Activated CD8-positive, alpha-beta memory T cell treated with anti-CD3 and anti-CD28 coated beads for 4 hours (primary cell): ENCODE measurements at regions not wholly inside any gene's neighbourhood (a gene's known extent, or its start where the extent isn't known, plus 50 kb on each side); places are given as distances from the start of the nearest gene placed in this dataset.
"Not testable (repeated sequence)": the region's sequence is repeated elsewhere in the genome, so short reads cannot be mapped to it uniquely, and the experiment has no call there.

Experiments used
- DNase-seq, 2 donors: peaks; one replicate each; pipeline ENCODE4 v3.0.0-alpha.2; 2020; ENCODE audit warnings: low read depth in 2 of 2

DNA sequence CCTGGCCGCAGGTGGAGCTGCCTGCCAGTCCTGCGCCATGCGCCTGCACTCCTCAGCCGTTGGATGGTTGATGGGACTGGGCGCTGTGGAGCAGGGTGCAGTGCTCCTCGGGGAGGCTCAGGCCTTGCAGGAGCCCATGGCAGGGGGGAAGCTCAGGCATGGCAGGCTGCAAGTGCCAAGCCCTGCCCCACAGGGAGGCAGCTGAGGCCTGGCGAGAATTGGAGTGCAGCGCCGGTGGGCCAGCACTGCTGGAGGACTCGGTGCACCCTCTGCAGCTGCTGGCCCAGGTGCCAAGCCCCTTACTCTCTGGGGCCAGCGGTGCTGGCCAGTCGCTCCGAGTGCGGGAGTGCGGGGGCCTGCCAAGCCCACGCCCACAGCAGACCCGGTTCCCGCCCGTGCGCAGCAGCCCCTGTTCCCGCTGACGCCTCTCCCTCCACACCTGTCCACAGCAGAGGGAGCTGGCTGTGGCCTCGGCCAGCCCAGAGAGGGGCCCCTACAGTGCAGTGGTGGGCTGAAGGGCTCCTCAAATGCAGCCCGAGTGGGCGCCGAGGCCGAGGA, 275.9 kb upstream of the FRG1 start:
- no peak for DNase-seq

DNA sequence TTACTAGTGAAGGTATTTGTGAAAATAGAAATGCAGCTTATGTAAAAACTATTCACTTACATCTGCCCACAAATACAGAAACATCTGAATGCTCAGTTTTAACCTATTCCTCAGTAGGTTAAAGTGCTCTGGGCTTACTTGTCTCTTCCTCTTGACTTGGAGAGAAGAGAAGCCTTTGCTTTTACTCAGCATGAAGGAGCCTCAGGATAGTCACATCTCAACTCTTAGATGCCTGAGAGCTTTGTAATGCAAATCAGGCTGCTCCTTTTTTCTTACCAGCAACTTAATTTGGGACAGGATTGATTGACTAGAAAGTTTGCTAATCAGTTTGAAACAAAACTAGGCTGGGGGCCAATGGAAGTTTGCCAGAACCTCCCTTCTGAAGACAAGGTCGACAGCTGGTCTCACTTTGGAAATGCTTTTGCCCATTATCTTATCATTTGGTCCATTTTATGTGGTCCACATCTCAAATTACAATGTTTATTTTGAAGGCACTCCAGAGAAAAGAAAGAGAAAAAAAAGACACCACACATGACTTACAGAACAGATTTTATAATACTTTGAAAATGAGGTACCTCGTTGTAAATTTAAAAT, 274.9 kb upstream of the FRG1 start:
- not testable (repeated sequence) for DNase-seq

DNA sequence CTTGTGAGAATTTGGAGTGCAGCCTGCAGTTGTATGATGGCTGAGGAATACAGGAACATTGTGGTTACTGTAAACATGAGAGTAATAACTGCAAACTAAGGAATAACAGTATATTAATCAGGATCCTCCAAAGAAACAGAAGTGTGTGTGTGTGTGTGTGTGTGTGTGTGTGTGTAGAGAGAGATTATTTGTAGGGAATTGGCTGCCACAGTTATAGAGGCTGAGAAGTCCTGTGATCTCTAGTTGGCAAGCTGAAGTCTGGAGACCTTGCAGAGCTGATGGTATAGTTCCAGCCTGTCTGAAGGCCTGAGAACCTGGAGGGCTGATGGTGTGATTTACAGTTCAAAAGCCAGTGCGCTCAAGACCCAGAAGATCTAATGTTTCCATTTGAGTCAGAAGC, 273.3 kb upstream of the FRG1 start:
- DNase-seq: not testable (repeated sequence)

DNA sequence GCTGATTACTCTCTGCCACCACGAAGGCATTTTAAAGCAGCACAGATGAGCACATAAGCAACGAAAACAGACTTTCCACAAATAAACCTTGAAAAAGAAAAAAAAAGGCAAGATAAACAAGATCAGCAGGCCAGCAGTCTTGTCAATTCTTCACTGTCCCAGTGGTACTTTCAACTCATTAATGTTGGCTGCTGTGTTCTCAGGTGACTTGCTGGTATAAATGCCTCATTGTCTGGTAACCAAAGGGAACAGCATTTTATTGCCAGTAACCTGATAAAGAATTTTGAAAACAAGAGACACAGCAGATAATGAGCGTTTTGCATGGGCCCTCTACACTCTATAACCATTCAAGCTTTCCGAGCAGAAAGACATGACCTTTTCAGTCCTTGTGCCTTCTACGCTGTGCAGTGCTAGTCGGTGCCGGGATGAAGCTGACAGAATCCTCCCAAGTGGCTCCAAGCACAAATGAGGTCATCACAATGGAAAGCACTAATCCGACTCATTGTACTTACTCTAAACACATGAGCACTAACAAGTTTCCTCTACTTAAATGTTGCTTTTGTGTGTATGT, 242.9 kb upstream of the FRG1 start:
- not testable (repeated sequence) for DNase-seq

DNA sequence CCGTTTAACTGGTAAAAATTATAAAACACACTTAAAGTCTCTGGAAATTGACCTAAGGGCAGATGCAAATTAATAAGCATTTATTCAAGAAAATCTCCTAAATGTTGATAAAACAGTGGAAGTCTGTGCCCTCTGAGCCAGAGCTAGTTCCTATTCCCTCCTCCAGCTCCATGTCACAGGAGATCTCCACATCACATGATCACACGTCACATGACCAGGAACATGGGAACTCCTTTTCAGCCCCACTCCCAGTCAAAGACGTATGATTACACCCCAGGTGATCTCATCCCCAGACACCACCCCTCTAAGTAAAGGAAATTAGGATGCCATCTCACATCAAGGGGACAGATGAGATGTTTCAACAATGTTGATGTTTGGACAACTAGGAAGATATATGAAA, 237.7 kb upstream of the FRG1 start:
- not testable (repeated sequence) for DNase-seq

DNA sequence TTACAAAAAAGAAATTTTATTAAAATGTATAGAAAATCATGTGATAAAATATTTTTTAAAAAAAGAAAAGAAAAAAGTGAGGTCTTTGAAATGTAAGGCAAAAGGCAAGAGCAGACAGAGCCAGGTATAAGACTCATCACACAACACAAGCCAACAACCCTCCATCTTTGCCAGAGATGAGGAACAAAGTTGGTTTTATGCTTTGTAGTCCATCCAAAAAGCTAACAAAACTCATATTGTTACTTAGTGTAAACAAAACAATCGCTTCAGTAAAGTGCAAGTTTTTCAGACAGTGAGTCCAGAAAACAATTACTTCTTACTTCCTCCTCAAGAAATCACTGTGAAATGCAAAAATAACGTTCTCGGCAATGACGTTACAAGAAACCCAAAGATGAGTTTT, 233.9 kb upstream of the FRG1 start:
- DNase-seq: not testable (repeated sequence)

DNA sequence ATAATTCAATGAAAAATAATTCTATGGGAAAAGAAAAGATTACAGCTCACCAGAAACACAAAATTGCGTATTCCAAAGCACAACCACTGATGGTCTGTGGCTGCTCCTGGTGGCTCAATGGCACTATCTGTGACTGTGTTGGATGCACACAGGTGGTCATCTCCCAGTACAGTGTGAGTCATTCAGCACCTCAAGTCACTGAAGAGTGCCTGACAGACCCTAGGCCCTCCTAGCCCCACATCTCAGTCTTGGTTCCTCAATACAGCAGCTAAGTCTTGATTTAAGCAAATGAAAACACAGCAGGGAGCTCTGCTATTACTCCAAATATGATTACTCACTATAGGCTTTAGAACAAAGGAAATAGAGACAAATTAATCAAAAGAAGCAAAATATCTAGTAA, 233.4 kb upstream of the FRG1 start:
- not testable (repeated sequence) for DNase-seq

DNA sequence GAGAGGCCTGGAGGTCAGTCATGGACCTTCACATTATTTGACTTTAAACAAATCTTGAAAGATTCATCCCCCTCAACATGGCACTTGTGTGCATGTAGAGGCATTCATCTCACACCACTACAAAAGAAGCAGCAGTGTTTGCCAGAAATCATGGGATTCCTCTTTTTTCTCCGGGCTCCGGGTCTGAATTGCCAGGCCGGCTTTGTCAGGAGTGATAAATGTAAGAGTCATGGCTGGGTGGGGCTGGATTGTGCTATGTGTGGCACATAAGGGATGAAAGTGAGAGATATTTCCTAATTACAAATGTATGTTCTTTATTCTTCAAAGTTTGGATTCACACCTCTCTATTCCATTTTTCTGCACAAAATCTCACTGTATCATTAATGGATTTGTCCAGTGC, 228.7 kb upstream of the FRG1 start:
- DNase-seq: not testable (repeated sequence)

DNA sequence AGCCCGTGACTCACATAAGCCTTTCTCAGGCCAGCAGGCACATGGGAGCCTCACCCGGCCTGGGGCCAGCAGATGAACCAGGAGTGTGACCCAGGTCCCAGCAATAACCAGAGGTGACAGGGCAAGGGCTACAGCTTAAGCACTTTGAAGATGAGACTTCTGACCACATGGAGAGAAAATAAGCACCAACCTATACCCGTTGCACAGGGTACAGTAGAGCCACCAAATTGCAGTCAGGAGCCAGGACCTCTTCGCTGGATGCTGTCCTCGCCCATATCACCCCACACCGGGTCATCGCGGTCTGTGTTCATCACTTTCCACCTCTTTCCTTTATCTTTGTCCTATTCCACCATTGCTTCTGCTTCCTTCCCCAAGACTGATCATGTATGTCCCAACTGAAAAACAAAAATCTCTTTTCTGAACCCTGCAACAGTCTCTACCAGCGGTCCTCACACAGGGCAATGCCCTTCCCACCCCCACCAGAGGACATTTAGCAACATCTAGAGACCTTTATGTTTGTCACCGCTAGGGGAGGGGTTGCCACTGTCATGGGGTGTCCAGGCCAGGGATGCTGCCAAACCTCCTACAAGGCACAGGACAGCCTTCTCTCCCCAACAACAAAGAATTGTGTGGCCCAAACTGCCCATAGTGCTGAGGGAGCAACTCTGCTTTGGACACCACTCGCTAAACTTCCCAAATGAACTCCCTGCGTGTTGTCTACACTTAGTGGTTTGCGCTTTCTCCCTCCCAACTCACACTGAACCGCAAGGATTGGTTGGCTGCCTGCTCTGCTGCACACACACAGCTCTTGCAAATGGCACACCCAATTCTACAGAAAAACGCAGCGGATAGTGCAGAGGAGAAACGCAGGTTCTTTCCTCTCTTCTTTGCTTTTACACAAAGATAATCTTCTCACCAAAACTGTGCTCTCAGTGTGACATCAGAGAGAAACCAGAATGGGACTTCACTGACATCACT, 219.4 kb upstream of the FRG1 start:
- not testable (repeated sequence) for DNase-seq

DNA sequence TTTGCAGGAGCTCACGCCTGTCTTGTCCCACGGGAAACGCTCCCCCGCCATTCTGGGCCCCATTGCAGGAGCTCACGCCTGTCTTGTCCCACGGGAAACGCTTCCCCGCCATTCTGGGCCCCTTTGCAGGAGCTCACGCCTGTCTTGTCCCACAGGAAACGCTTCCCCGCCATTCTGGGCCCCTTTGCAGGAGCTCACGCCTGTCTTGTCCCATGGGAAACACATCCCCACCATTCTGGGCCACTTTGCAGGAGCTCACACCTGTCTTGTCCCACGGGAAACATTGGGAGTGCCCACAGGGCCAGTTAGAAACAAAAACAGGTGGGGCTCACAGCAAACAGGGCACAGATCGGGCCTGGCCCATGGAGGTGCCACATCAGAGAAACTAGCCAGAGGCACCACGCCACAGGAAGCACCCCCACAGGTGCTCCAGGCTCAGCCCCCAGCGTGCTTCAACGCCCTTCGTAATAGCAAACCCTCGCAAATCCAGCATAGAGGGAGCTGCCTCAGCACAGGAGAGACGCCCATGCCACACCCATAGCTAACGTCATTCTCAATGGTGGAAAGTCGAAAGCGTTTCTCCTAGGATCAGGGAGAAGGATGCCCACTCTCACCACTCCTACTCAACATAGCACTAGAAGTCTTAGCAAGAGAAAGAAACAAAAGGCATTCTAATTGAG, 218.2 kb upstream of the FRG1 start:
- not testable (repeated sequence) for DNase-seq

DNA sequence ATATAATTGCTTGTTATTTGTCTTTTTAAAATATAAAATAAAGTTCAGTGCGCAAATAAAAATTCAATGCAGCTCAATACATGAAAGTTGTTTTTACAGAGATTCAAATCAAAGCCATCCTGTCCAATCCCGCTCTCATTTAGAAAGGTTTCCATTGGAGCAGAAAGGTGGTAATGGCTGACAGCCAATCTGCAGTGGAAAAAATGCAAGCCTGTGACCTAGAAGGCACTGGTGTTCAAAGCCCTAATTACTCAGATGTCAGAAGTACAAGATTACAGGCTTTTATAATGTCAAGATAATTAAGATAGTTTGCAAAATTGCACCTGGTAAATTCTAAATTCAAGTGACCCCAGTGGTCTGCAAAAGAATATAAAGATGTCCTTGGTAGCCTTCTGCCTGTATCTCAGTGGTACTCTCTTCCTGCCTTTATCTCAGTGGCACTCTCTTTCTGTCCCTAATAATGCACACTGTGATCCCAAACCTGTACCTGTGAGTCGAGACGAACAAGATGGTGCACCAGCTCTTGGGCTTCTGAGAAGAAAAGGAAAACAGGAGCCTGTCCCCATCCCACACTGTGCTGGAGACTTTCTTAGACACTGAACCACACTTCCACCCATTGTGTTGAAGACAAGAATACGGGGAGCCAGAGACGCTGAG, 212.6 kb upstream of the FRG1 start:
- DNase-seq: not testable (repeated sequence)

DNA sequence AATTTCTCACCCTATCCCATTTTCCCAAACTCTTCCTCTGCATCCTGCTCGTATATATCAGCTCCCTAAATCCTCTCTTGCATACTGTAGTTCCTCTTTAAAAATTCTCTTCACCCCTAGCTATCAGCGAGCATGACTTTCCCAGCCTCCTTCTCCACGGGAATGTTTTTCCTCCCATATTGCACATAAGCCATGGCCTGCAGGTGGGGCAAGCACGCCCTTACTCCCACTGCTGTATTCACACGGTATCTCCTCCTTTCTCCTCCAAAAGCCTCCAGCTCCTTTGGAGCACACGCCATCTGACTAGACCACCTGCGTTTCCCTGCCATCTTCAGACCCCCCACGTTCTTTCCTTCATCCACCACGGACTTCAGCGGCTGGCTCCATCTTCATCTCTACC, 208.7 kb upstream of the FRG1 start:
- not testable (repeated sequence) for DNase-seq

DNA sequence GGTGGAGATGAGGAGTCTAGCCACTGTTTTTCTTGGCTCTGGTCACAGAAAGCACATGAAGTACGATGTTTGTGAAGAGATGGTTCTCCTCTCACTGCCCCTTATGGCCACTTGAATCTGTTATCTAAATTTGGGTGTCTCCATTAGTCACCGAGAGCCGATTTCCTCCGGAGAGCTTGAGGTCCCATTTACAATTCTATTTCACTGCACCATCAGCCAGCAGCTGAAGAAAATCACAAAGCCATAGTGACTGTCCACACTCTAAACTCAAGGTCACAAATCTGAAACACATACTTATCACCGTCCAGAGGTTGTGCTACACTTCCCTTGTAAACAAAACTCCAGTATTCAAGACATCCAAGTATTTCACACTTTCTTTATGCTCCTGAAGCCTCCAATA, 207.2 kb upstream of the FRG1 start:
- DNase-seq: not testable (repeated sequence)

DNA sequence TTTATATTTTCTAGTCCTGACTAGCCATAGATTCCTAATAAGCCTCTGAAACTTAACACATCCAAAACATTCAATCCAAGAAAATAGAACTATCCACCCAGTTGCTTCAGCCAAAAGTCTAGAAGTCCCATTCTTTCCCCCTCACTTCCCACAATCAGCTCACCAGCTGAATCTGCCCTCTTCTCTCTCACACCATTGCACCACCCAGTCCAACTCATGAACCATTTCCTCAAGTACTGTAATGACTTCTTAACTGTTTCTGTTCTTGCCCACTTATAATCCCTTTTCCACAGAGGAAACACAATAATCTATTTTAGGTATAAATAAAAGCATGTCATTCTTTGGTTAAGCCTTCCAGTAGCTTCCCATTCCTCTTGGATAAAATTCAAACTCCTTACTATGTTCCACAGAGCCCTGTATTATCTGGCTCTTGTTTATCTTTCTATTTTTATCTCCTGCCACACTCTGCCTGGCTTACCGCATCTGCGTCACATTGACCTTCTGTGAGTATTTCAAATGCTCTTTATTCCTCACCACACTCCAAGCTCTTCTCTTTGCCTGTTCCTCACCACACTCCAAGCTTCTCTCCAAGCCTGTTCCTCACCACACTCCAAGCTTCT, 205.9 kb upstream of the FRG1 start:
- not testable (repeated sequence) for DNase-seq

DNA sequence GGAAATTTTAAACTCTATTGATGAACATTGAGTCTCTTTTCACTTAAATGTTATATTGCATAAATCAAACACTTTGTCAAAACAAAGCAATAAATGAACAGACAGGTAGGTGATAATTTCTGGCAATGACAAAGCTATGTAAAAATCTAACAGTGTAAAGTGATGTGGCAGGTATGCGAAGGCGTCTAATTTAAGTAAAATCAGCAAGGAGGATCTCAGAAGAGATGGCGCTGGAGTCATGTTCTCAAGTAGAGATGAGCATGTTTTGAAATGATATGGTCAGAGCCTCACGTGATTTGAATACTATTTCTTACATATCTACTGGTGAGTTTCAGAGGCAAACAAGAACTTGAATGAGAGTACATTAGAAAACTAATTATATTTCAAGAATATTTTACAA, 204.0 kb upstream of the FRG1 start:
- DNase-seq: not testable (repeated sequence)

DNA sequence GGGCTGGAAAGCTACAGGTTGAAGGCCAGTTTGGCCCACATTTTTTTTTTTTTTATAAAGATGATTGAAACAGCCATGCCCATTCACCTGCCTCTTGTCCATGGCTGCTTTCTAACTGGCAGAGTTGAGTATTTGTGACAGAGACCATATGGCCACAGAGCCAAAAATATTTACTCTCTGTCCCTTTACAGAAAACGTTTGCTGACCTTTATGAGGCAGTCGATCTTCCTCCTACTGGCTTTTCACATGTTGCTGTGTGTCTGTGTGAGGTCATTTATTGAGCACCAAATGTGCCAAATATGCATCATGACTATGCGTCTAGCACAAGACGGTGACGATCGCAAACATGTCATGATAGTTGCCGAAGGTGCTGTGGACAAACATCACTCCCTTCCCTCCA, 200.6 kb upstream of the FRG1 start:
- DNase-seq: not testable (repeated sequence)

DNA sequence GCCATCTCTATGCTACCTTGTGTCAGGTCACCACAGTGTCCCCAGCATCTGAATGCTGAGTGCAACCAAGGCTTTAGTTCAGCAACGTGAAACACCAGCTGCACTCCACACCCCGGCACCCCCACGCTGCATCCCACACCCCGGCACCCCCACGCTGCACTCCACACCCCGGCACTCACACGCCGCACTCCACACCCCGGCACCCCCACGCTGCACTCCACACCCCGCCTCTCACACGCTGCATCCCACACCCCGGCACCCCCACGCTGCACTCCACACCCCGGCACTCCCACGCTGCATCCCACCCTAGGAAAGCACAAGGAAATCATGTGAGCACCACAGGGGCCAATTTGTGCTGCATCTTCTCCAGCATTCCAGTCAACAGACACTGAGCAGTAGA, 199.8 kb upstream of the FRG1 start:
- DNase-seq: no peak

DNA sequence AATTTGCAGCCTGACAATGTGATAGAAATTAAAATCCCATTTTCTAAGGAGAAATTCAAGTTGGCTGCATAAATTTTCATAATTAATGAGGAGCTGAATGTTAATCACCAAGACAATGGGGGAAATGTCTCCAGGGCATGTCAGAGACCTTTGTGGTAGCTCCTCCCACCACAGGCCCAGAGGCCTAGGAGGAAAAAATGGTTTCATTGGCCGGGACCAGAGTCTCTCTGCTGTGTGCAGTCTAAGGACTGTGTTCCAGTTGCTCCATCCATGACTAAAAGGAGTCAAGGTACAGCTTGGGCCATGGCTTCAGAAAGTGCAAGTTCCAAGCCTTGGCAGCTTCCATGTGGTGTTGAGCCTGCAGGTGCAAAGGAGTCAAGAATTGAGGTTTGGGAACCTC, 187.6 kb upstream of the FRG1 start:
- not testable (repeated sequence) for DNase-seq

DNA sequence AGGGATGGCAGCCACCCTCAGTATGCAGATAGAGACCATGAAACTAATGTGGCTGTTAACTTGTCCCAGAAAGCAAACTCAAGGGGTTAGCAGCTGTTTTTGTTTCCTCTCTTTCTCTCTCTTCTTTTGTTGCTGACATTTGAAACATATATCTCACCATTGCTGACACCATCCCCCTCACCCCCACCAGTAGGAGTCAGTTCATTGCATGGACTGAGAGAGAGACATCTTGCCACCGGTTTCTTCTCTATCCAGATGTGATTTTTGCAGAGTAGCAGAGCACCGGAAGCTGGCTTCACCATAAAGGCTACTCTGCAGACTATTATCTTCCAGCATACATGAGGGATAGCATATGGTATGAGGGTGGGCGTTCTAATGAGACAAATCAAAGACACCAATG, 177.1 kb upstream of the FRG1 start:
- no peak for DNase-seq

DNA sequence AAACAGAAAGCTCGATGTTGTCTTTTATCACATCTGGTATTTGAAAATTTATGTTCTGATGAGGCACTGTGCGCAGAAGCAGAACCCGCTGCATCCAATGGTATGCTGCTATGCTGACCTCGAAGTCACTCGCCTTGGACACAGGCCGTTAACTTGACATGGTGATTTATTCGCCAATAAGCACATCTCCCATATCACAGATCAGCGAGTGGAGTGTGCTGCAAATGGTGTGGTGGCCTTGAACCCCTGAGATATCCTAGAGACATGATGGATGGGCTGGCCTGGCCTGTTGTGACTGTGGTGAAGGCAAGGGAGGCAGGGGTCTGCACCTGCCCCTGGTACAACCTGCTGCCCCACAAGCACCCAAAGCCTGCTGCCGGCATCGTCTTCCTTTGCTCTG, 175.4 kb upstream of the FRG1 start:
- DNase-seq: no peak

DNA sequence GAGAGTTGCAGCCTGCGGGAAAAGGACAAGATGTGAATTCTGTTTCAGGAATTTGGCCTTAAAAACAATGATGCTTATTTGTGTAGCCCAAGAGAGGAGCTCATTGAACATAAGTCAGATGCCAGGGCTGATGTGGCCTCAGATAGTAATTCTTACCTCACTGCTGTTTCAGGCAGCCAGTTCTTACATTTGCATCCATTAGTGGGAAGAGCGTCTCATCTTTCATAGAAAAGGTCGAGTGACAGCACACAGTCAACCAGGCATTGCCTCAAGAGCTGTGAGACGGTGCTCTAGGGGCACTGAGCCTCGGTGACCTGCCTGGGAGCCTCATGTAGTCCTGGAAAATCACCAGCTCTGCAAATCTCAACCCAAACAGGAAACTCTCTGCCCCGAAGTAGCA, 174.9 kb upstream of the FRG1 start:
- DNase-seq: no peak
